ENCODE measurements at regions not wholly inside any gene's neighbourhood (a gene's known extent, or its start where the extent isn't known, plus 50 kb on each side); places are given as distances from the start of the nearest gene placed in this dataset.

GRCh38 chr3:56860351-56860750 lies 58.6 kb upstream of the ARHGEF3 start:
- TF ChIP-seq CTCF (IDR thresholded peaks at IDR 0.05) (no peak), EP300 (IDR thresholded peaks at IDR 0.05) (no peak), POLR2A (IDR thresholded peaks at IDR 0.05) (no peak)
